ENCODE measurements at regions not wholly inside any gene's neighbourhood (a gene's known extent, or its start where the extent isn't known, plus 50 kb on each side); places are given as distances from the start of the nearest gene placed in this dataset.

GRCh38 chr11:116093065-116093464 lies 588.9 kb upstream of the CADM1 start:
- TF ChIP-seq POLR2A (IDR thresholded peaks at IDR 0.05) (no peak), POLR2AphosphoS5 (IDR thresholded peaks at IDR 0.05) (no peak), CTCF (IDR thresholded peaks at IDR 0.05) (no peak)

All from suprapubic skin (tissue), 4 donors.